ENCODE measurements at regions not wholly inside any gene's neighbourhood (a gene's known extent, or its start where the extent isn't known, plus 50 kb on each side); places are given as distances from the start of the nearest gene placed in this dataset.

DNA sequence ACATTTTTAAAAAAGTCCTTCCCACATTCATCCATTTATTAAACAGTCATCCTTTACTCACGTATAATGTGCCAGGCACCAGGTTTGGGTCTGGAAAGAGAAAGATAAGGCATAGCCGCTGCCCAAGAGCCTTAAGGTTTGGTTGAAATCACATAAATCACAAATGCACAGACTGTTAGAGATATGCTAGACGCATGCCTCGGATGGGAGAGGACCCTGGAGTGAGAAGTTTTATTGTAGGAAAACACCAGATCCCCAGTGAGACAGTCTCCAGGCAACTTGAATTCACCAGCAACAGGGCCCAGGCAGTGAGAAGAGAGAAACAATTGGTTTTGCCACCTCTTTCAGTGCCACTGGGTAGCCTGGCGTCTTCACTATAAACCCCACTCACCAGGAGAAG lies 305.9 kb upstream of the AMIGO2 start:
- no peak for TF ChIP-seq POLR2AphosphoS5 (IDR thresholded peaks at IDR 0.05; ENCODE audit: low read depth, low read length)
- no peak for TF ChIP-seq TAF1 (IDR thresholded peaks at IDR 0.05; ENCODE audit: borderline replicate concordance, insufficient read depth, low read length)
- no peak for TF ChIP-seq SIN3A (IDR thresholded peaks at IDR 0.05; ENCODE audit: borderline replicate concordance, insufficient read depth, low read length)
- TF ChIP-seq REST (IDR thresholded peaks at IDR 0.05; ENCODE audit: insufficient read depth in 1 of 2, low read depth in 2 of 2, low read length in 2 of 2) = no peak
- TF ChIP-seq FOXP2 (optimal IDR thresholded peaks at IDR 0.05; ENCODE audit: borderline replicate concordance, extremely low read depth, extremely low read length, insufficient read depth) = no peak
